Posterior vena cava (tissue), 2 donors: ENCODE measurements at regions not wholly inside any gene's neighbourhood (a gene's known extent, or its start where the extent isn't known, plus 50 kb on each side); places are given as distances from the start of the nearest gene placed in this dataset.
A peak's percentile ranks its signal among the peaks of the same experiment; 100 is the strongest.
"Not testable (repeated sequence)": the region's sequence is repeated elsewhere in the genome, so short reads cannot be mapped to it uniquely, and the experiment has no call there.

ENCODE experiments used
- DNase-seq: peaks from one replicate; pipeline ENCODE4 v3.0.0-alpha.2; 2020; ENCODE audit warnings: low spot score
- intact Hi-C, 2 donors: fragments of 100-400 bp; cut with DNase I; formaldehyde crosslinking; loops; one replicate each; pipeline versions ENCODE4 v1.14.1 to v1.14.2; 2022 to 2023
- donor health status: DM: yes; HTN: yes; CAD: no.
- donor health status: DM: yes; HTN: yes; CAD: no.

DNA sequence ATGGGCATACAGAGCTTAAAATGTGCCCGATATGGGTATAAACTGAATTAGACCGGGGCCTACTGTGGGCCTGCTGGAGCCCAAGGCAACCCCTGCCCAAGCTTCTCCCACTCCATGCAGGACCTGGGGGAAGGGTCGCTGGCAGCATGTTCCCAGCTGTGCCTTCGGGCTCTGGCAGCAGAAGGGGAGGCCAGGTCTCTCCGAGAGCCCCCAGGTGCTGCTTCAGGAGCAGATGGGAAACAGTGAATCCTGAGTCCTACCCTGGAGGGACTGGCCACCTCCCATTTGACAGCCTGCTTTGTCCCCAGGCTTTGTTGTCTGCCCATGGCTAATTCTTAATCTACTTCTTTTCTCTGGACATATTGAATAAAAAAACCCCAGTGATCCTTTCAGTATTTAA, 315.6 kb upstream of the B3GAT1 start:
- DNase-seq: no peak
- intact Hi-C loops: no loop called here

DNA sequence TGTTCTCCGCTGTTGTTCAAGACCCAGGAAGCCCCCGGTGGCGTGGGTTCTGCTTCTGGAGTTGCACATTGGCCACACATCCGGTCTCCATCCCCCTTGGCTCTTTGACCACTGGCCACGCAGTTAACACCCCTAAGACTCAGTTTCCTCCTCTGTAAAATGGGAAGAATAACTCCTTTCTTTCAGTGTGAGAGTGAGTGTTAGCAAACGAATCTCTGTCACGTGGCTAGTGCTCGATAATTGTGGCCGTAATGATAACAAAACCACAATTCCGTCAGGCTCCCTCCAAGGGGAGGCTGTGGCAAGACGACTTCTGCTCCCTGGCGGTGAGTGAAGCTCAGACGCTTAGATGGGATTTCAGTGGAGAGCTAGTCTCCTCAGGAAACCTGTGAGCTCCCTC, 315.2 kb upstream of the B3GAT1 start:
- DNase-seq: no peak
- intact Hi-C loops: no loop called here

DNA sequence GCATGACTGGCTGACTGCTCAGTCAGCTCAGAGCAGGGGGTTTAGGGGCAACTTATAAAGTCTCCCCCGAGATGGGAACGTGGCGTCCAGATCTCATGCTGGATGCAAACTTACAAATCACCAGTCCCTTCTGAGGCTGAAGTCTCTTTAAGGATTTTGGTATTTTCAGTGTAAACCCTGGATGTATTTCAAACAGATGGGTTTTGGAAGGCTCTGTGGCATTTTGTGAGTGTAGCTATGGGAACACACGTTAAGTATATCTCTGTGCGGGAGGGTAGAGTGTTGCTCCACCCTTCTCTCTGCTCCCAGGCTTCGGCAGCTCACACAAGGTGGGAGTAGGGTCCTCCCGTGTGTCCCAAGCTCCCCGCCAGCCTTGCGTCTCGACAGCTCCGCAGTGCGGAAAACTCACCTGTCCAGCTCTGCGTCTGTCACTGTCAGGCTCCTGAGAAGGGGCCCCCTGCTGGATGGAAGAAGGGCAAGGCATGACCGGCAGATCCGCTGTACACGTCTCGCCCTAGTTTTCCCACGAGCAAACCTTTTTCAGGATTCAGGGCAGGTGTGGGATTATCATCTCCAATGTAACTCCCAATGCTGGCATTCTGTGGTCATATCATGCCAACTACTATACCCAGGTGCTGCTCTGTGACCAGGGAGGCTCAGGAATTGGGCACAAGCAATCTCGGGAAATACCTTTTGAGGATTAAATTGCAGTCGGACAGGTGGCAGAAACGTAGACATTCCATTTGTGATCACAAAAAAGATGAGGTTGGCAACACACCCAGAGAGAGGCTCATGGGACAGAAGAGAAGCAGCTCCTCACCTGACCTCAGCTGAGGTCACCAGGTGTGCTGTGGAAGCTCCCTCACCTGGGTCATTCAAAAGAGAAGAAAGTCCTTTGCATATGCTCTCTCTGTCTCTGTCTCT, 313.9 kb upstream of the B3GAT1 start:
- DNase-seq: no peak
- intact Hi-C loops: no loop called here

- intact Hi-C loops: no loop called here
- no peak for DNase-seq
Observed at GRCh38 chr11:134725211-134725610, 313.2 kb upstream of the B3GAT1 start.

DNA sequence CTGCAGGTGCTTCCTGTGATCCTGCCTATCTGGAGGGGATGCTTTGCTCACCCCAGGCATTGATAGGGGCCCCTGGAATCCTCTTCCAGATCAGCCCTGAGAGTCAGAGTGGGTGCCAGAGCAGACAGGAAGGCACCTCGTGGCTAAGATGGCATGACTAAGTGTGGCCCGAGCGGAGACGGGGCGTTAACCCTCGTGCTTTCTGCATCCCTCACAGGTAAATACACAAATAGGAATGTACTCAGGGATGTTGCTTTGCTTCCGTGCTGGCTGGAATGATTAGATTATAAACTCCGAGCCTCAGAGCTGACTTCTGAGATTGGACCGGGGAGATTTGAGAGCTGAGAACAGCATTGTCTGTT, 312.7 kb upstream of the B3GAT1 start:
- intact Hi-C loops: no loop called here

GRCh38 chr11:134724106-134724778, 312.2 kb upstream of the B3GAT1 start:
- DNase-seq: no peak
- intact Hi-C loops: no loop called here

More for the DNA sequence above, 312.7 kb upstream of the B3GAT1 start:
- DNase-seq: no peak

- DNase-seq, intact Hi-C loops: not testable (repeated sequence)
Observed at GRCh38 chr11:134720691-134721070, 308.6 kb upstream of the B3GAT1 start.

DNA sequence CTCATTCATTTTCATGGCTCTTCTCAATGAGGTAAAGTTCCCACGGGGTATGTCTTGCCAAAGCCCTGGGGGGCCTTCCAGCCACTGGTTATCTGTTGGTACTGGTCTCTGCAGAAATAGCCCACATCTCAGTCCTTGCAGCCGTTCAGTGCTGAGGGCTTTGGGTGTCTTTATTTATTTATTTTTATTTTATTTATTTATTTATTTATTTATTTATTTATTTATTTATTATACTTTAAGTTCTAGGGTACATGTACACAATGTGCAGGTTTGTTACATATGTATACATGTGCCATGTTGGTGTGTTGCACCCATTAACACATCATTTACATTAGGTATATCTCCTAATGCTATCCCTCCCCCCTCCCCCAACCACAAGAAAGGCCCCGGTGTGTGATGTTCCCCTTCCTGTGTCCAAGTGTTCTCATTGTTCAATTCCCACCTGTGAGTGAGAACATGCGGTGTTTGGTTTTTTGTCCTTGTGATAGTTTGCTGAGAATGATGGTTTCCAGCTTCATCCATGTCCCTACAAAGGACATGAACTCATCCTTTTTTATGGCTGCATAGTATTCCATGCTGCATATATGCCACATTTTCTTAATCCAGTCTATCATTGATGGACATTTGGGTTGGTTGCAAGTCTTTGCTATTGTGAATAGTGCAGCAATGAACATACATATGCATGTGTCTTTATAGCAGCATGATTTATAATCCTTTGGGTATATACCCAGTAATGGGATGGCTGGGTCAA, 308.1 kb upstream of the B3GAT1 start:
- DNase-seq, intact Hi-C loops: not testable (repeated sequence)

GRCh38 chr11:134719397-134719796, 307.4 kb upstream of the B3GAT1 start:
- intact Hi-C loops: no loop called here
- DNase-seq: peak; percentile 59

GRCh38 chr11:134716582-134716981, 304.5 kb upstream of the B3GAT1 start:
- intact Hi-C loops: no loop called here

GRCh38 chr11:134714021-134714656, 302.1 kb upstream of the B3GAT1 start:
- DNase-seq: peak; percentile 56
- intact Hi-C loops: no loop called here

More at GRCh38 chr11:134716582-134716981, 304.5 kb upstream of the B3GAT1 start:
- peak; percentile 45 for DNase-seq

DNA sequence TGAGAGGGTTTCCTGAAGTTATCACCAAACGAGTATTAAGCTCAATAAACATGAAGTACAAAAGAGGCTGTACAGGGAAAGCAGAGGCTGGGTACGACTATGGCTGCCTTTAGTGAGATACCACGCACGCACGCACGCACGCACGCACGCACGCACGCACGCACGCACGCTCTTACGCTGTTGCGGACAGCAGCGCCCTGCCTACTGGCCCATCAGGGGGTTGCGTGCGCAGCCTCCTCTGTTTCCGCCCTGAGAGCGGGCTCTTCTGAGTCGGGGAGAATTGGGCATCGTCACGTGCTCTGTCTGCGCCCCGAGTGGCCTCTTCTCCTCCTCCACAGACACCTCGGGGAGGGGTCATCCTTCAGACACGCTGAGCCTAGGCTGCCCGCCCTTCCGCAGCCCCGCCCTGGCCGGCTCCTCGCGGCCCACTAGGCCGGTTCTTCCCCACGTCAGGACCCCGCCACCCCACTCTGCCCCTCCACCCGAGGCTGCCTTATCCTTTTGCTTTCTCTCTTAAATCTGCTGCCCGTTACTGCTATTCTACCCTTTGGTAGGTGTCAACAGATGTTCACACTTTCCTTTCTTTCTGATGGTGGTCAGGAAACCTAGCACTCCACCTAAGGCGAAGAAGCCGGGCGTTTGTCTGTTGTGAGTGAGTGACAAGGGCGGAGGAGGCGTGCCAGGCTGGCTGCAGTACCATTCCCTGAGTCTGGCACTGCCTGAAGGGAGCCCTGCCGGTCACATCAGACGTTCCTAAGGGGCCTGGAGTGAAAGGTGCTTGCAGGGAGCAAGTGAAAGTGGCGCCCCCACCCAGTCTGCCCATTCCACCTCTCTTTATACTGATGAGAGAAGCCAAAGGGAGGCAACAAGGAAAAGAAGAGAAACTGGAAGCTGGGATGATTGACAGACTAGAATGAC, 300.4 kb upstream of the B3GAT1 start:
- peak; percentile 63 for DNase-seq
- intact Hi-C loops: no loop called here

- intact Hi-C loops: no loop called here
- DNase-seq: no peak
Observed at GRCh38 chr11:134711588-134711987, 299.5 kb upstream of the B3GAT1 start.

- no peak for DNase-seq
- intact Hi-C loops: no loop called here
Observed at GRCh38 chr11:134710861-134711407, 298.9 kb upstream of the B3GAT1 start.

DNA sequence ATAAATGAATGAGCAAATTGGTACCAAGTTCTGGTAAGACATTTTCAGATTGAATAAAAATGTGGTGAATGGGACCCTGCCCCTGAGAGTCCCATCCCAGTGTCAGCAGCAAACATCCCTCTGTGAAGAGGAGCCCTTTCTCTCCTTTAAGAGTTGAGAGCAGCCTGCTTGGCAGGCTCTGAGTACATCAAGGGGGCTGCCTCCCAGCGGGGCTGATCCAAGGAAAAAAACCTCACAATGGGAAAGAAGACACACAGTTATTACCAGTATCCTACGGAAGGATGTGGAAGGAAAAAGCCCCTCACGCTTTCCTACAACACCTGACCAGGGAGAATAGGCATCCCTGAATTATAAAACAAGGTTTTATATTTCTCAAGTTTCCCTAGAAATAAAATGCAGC, 293.8 kb upstream of the B3GAT1 start:
- intact Hi-C loops: no loop called here
- no peak for DNase-seq

- peak; percentile 38 for DNase-seq
- intact Hi-C loops: no loop called here
Observed at GRCh38 chr11:134702827-134703226, 290.8 kb upstream of the B3GAT1 start.

GRCh38 chr11:134701564-134702165, 289.6 kb upstream of the B3GAT1 start:
- intact Hi-C loops: no loop called here
- peak; percentile 62 for DNase-seq

- intact Hi-C loops: no loop called here
- no peak for DNase-seq
Observed at GRCh38 chr11:134700101-134700640, 288.1 kb upstream of the B3GAT1 start.
